SK-N-MC (cell line): ENCODE measurements at regions not wholly inside any gene's neighbourhood (a gene's known extent, or its start where the extent isn't known, plus 50 kb on each side); places are given as distances from the start of the nearest gene placed in this dataset.
"Not testable (repeated sequence)": the region's sequence is repeated elsewhere in the genome, so short reads cannot be mapped to it uniquely, and the experiment has no call there.

ENCODE experiments used
- DNase-seq: peaks from one replicate; pipeline ENCODE4 v3.0.0-alpha.2; 2011; ENCODE audit warnings: low read depth, low spot score
- H3K27ac ChIP-seq: fragments of 200-600 bp; sonication (generic); 2 replicates; pipeline ENCODE4 v1.5.1; 2016; ENCODE audit warnings: mixed run types
- H3K36me3 ChIP-seq: fragments of 200-600 bp; sonication (generic); 2 replicates; pipeline ENCODE4 v1.6.1; 2017; ENCODE audit warnings: antibody characterized with exemption, low read length, mixed read lengths; ENCODE audit not compliant: insufficient read depth
- H3K4me3 ChIP-seq: fragments of 200-600 bp; sonication (generic); 2 replicates; pipeline ENCODE4 v1.5.1; 2016
- H3K9ac ChIP-seq: fragments of 200-600 bp; sonication (generic); 2 replicates; pipeline ENCODE4 v1.8.0; 2017; ENCODE audit warnings: mixed run types, mixed read lengths; ENCODE audit not compliant: insufficient read length
- H3K9me3 ChIP-seq: fragments of 200-600 bp; sonication (generic); 2 replicates; pipeline ENCODE4 v1.6.1; 2017; ENCODE audit warnings: low read depth, mild to moderate bottlenecking, antibody characterized with exemption, low read length, moderate library complexity, mixed read lengths
- EZH2 ChIP-seq: fragments of 200-600 bp; sonication (generic); IDR thresholded peaks from one replicate; pipeline ENCODE4 v1.6.1; 2017; ENCODE audit warnings: antibody characterized with exemption
- FOXP2 ChIP-seq: optimal IDR thresholded peaks from 2 replicates; pipeline ENCODE3; 2011; ENCODE audit warnings: mild to moderate bottlenecking, moderate library complexity; ENCODE audit not compliant: insufficient read depth; ENCODE audit errors: extremely low read length, control extremely low read depth
- POLR2AphosphoS5 ChIP-seq: IDR thresholded peaks from 2 replicates; pipeline ENCODE4 v1.6.1; 2012; ENCODE audit warnings: mild to moderate bottlenecking, low read depth, low read length, borderline replicate concordance

DNA sequence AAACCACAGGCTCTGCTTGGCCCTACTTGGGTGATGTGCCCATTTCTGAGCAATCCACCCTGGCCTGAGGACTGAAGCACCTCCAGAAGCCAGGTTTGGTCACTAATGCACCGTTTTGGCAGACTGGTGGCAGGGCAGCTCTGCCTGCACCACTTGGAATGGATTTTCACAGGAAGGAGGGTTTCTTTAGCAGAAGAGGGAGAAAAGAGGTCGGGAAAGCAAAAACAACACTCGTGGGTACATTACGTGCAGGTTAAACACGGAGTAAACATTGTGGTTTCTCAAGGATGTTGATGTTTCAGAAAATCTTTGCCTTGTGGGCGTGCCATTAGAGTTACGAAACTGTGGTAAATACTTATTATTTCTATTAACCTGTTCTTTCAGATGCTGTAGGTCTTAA, 70.8 kb downstream of the KCNA5 start:
- no peaks in the 10 kb centered on the region for H3K9me3 ChIP-seq
- TF ChIP-seq EZH2 (no peak), POLR2AphosphoS5 (no peak), FOXP2 (no peak)
- H3K9ac ChIP-seq = no peak overlapping the region
- H3K27ac ChIP-seq = no peak overlapping the region
- DNase-seq = no peak
- no peaks in the 10 kb centered on the region for H3K36me3 ChIP-seq
- H3K4me3 ChIP-seq = no peak overlapping the region

DNA sequence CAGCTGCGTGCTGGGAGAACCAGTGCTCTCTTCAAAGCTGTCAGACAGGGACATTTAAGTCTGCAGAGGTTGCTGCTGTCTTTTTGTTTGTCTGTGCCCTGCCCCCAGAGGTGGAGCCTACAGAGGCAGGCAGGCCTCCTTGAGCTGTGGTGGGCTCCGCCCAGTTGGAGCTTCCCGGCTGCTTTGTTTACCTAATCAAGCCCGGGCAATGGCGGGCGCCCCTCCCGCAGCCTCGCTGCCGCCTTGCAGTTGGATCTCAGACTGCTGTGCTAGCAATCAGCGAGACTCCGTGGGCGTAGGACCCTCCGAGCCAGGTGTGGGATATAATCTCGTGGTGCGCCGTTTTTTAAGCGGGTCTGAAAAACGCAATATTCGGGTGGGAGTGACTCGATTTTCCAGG, 78.1 kb downstream of the KCNA5 start:
- not testable (repeated sequence) for H3K36me3 ChIP-seq, H3K4me3 ChIP-seq, H3K9me3 ChIP-seq, H3K27ac ChIP-seq, DNase-seq, H3K9ac ChIP-seq

DNA sequence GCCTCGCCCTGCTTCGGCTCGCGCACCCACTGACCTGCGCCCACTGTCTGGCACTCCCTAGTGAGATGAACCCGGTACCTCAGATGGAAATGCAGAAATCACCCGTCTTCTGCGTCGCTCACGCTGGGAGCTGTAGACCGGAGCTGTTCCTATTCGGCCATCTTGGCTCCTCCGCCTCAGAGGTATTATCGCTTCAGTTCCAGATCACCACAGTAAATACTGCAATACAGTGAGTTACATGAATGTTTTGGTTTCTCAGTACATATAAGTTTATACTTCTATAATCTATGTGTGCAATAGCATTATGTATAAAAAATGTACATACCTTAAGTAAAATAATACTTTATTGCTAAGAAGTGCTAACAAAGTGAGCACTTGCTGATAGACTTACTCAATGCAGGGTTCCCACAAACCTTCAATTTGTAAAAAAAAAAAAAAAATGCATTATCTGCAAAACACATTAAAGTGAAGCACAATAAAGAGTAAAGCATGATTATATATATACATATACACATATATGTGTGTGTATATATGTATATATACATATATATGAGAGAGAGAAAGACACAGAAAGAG, 78.7 kb downstream of the KCNA5 start:
- not testable (repeated sequence) for H3K36me3 ChIP-seq, H3K27ac ChIP-seq, DNase-seq, H3K9me3 ChIP-seq
- peak overlapping the region; percentile 81 for H3K9ac ChIP-seq
- H3K4me3 ChIP-seq = peak overlapping the region; percentile 75

DNA sequence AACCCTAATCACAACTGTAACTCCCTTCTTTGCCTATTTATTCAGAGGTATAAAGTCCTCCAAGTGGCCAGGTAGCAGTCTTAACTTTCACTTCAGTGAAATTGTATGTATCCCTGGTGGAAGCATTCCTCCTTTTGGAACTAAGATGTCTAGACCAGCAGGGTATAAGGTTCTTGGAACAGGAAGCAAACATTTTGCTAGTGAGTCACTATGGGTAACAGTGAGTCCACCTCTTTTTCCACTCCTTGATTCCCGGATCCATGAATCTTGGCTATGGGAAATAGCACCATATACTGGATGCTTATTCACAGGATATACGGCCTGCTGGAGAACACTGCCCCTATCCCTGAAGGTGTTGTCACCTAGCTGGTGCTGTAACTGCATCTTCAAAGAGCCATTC, 80.2 kb downstream of the KCNA5 start:
- TF ChIP-seq POLR2AphosphoS5 (no peak), FOXP2 (no peak), EZH2 (no peak)
- Histone ChIP-seq H3K36me3 (peaks cover 7% of the 10 kb centered on the region; the same call in 1 of the 2 replicates), H3K4me3 (no peak overlapping the region), H3K9ac (no peak overlapping the region), H3K27ac (no peak overlapping the region), H3K9me3 (no peaks in the 10 kb centered on the region)
- DNase-seq = no peak

DNA sequence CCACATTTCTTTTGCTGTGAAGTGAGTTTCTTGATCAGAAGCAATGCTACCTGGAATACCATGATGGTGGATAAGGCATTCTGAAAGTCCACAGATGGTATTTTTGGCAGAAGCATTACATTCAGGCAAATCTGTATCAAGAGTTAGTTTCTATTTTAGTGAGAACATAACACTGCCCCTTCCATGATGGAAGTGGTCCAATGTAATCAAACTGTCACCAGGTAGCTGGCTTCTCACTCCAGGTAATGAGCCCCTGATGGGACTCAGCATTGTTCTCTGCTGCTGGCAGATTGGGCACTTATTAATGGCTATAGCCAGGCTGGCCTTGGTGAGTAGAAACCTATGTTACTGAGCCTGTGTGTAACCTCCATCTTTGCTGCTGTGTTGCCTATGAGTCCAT, 80.7 kb downstream of the KCNA5 start:
- peaks cover 7% of the 10 kb centered on the region; the same call in 1 of the 2 replicates for H3K36me3 ChIP-seq
- H3K27ac ChIP-seq = no peak overlapping the region
- no peak overlapping the region for H3K9ac ChIP-seq
- H3K4me3 ChIP-seq = no peak overlapping the region
- DNase-seq = no peak
- TF ChIP-seq POLR2AphosphoS5 (no peak), EZH2 (no peak), FOXP2 (no peak)
- no peaks in the 10 kb centered on the region for H3K9me3 ChIP-seq

DNA sequence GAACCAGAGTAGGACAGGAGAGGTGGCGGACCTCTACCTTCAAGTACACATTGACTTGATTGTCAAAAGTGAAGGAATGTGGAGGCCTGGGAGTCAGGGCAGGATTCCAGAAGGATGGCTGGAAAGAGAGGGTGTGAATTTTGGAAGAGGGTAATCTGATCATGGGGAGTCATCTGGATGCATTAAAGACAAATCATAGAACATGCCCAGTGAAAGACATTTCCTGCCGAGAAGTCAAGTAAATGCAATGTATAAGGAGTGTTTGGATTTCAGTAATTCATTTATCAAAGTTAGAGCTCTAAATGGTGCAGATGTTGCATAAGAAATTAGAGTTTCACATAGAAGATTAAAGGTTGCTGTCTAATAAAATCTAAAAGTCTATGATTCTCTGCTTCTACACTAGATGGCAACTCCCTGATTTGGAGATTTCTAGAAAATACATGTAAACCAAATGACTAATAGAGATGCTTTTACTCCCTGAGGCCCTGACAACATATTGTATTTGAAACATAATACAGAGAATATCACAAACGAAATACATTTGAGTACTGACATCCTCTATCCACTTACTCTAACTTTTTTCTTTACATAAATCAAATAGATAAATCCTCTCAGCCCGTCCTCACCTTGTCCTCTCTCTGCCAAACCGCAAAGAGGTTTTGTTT, 91.3 kb downstream of the KCNA5 start:
- no peak for DNase-seq
- TF ChIP-seq POLR2AphosphoS5 (no peak), EZH2 (no peak), FOXP2 (no peak)
- peaks cover 3% of the 10 kb centered on the region; the same call in 1 of the 2 replicates for H3K36me3 ChIP-seq
- no peaks in the 10 kb centered on the region for H3K9me3 ChIP-seq
- no peak overlapping the region for H3K9ac ChIP-seq
- H3K4me3 ChIP-seq = no peak overlapping the region
- no peak overlapping the region for H3K27ac ChIP-seq

DNA sequence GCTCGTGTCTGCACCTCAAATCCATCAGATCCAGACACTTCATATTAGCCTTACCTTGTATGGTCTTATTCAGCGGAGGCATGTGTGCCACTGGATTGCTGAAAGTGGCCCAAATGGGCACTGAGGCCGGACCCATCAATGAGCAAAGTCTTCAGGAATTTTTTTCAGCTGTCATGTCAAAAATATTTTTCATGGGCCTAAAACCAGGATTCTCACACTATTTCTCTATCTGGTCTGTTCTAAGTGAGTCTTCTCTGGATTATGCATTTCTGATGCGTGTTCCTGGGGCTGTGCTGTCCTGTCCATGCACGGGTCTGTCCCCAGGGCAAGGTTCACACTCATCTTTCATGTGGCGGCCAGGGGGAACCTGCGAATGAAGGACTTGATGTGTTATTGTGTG, 94.6 kb downstream of the KCNA5 start:
- Histone ChIP-seq H3K4me3 (no peak overlapping the region), H3K9ac (no peak overlapping the region), H3K9me3 (no peaks in the 10 kb centered on the region), H3K36me3 (no peaks in the 10 kb centered on the region), H3K27ac (no peak overlapping the region)
- TF ChIP-seq POLR2AphosphoS5 (no peak), FOXP2 (no peak), EZH2 (no peak)
- DNase-seq = no peak

DNA sequence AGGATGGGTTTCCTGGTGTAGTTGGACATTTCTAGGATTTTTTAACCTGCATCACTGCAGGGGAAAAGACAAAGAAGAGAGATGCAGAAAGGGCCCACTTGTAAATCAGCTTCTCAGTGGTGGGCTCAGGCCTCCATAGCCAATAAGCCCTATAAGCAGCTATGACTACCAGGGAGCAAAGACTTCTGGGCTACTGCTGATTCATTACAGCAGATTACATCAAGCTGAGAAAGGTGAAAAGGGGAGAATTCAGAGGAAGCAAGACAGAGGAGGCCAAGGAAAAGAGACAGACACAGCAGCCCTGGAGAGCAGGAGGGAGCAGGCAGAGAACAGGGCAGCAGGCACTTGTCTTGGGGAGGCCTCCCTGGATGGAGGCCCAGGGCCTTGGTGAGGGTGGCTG, 95.2 kb downstream of the KCNA5 start:
- H3K9me3 ChIP-seq = no peaks in the 10 kb centered on the region
- no peak overlapping the region for H3K9ac ChIP-seq
- DNase-seq = no peak
- no peak overlapping the region for H3K4me3 ChIP-seq
- H3K27ac ChIP-seq = no peak overlapping the region
- H3K36me3 ChIP-seq = no peaks in the 10 kb centered on the region
- no peak for TF ChIP-seq EZH2
- TF ChIP-seq POLR2AphosphoS5 = no peak
- no peak for TF ChIP-seq FOXP2

DNA sequence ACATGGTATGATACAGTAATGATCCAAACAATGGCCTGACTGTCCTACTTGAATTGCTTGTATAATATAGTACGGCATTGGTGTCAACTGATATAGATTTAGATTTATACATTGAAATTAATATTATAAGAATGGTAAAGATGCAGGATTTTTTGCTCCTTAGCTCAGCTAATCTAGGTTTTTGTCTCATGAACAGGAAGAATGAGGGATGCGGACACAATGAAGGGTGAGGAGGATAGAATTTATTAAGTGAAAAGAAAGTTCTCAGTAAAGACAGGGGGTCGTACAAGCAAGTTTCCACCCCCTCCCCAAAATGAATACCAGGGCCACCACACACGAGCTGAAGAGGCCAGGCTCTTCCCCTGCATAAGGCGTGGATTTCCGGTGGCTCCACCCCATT, 96.1 kb downstream of the KCNA5 start:
- TF ChIP-seq FOXP2 = no peak
- TF ChIP-seq EZH2 = no peak
- TF ChIP-seq POLR2AphosphoS5 = no peak
- Histone ChIP-seq H3K9ac (no peak overlapping the region), H3K4me3 (no peak overlapping the region), H3K9me3 (no peaks in the 10 kb centered on the region), H3K36me3 (no peaks in the 10 kb centered on the region), H3K27ac (no peak overlapping the region)
- no peak for DNase-seq
